H1 (cell line): ENCODE measurements at regions not wholly inside any gene's neighbourhood (a gene's known extent, or its start where the extent isn't known, plus 50 kb on each side); places are given as distances from the start of the nearest gene placed in this dataset.

Experiments
- CTCF ChIA-PET: fragments of 300-600 bp; sonication (Branson Sonifier 250); formaldehyde crosslinking; loops from one replicate; lab custom pipeline; 2021; ENCODE audit not compliant: partially characterized antibody; lab: Charles Lee
- POLR2A ChIA-PET: fragments of 300-600 bp; sonication (Branson Sonifier 250); formaldehyde crosslinking; loops from one replicate; lab custom pipeline; 2021; ENCODE audit warnings: inconsistent platforms; ENCODE audit not compliant: partially characterized antibody; lab: Charles Lee
- DNase-seq, 2 experiments: peaks; one replicate each; pipeline versions ENCODE4 v3.0.0 to v3.0.0-alpha.2; 2010 to 2022; ENCODE audit warnings: low spot score in 2 of 2, low read depth in 1 of 2, mixed read lengths in 1 of 2
- FAIRE-seq: peaks from 2 replicates; lab custom pipeline; 2011; peaks lifted over from hg19 to GRCh38; lab: Jason Lieb, UNC
- H2AFZ ChIP-seq: 2 replicates; pipeline ENCODE4 v1.8.1; 2012; ENCODE audit warnings: low read length, inconsistent platforms
- H2AK5ac ChIP-seq: 2 replicates; pipeline ENCODE4 v1.6.1; 2013; ENCODE audit warnings: low read depth, low read length
- H2BK120ac ChIP-seq: replicated peaks from 2 replicates; pipeline ENCODE3; 2013; ENCODE audit warnings: low read depth, low read length, inconsistent platforms
- H2BK12ac ChIP-seq: 2 replicates; pipeline ENCODE4 v1.6.1; 2013; ENCODE audit warnings: low read depth, low read length
- H2BK15ac ChIP-seq: 2 replicates; pipeline ENCODE4 v1.6.1; 2013; ENCODE audit warnings: low read length
- H2BK20ac ChIP-seq: 2 replicates; pipeline ENCODE4 v1.6.1; 2013; ENCODE audit warnings: low read length
- H2BK5ac ChIP-seq: 2 replicates; pipeline ENCODE4 v1.6.1; 2013; ENCODE audit warnings: low read depth, low read length
- H3K14ac ChIP-seq: 2 replicates; pipeline ENCODE4 v1.6.1; 2013; ENCODE audit warnings: inconsistent platforms; ENCODE audit not compliant: insufficient read length
- H3K18ac ChIP-seq: 2 replicates; pipeline ENCODE4 v1.6.1; 2013; ENCODE audit warnings: low read length; ENCODE audit errors: extremely low read depth
- H3K23ac ChIP-seq: 2 replicates; pipeline ENCODE4 v1.6.1; 2013; ENCODE audit warnings: inconsistent platforms; ENCODE audit not compliant: insufficient read length
- H3K23me2 ChIP-seq: 2 replicates; pipeline ENCODE4 v1.6.1; 2013; ENCODE audit warnings: low read depth, low read length
- H3K27ac ChIP-seq: 2 replicates; pipeline ENCODE4 v1.6.1; 2011; ENCODE audit warnings: low read depth, low read length, inconsistent platforms
- H3K27me3 ChIP-seq, 4 experiments: replicated peaks in 1 of 4; 1 replicate in 1 of 4; 2 replicates in 3 of 4; pipeline versions ENCODE4 v1.6.1 to v1.8.1; 2011 to 2013; ENCODE audit warnings: low read length in 3 of 4, mild to moderate bottlenecking in 3 of 4, inconsistent platforms in 2 of 4, mixed read lengths in 2 of 4, moderate library complexity in 1 of 4; ENCODE audit not compliant: control insufficient read depth in 3 of 4, insufficient read depth in 3 of 4; ENCODE audit errors: extremely low read depth in 1 of 4
- H3K36me3 ChIP-seq, 4 experiments: 2 replicates each; pipeline versions ENCODE4 v1.6.1 to v1.8.1; 2011 to 2013; ENCODE audit warnings: mild to moderate bottlenecking in 4 of 4, low read length in 3 of 4, moderate library complexity in 2 of 4, control low read depth in 1 of 4, inconsistent platforms in 1 of 4; ENCODE audit not compliant: insufficient read depth in 4 of 4, control insufficient read depth in 2 of 4
- H3K4ac ChIP-seq: replicated peaks from 2 replicates; pipeline ENCODE3; 2013; ENCODE audit warnings: low read length, low read depth, mixed read lengths, inconsistent platforms; ENCODE audit not compliant: insufficient read length
- H3K4me1 ChIP-seq, 4 experiments: replicated peaks in 1 of 4; 1 replicate in 1 of 4; 2 replicates in 3 of 4; pipeline versions ENCODE4 v1.6.1 to v1.8.1; 2011 to 2013; ENCODE audit warnings: low read length in 3 of 4, inconsistent platforms in 2 of 4, mixed read lengths in 1 of 4; ENCODE audit not compliant: insufficient read depth in 4 of 4, control insufficient read depth in 3 of 4
- H3K4me2 ChIP-seq, 2 experiments: 2 replicates each; pipeline versions ENCODE4 v1.6.1 to v1.8.1; 2011 to 2013; ENCODE audit warnings: low read depth in 2 of 2, low read length in 2 of 2, control low read depth in 1 of 2, inconsistent platforms in 1 of 2, mild to moderate bottlenecking in 1 of 2; ENCODE audit not compliant: insufficient read depth in 1 of 2
- H3K4me3 ChIP-seq, 4 experiments: fragments of 200-600, 300-600 bp in 1 of 4; sonication (generic), shearing (Covaris generic), sonication (Bioruptor Twin) in 1 of 4; 2 replicates each; pipeline versions ENCODE4 v1.5.1 to v1.8.1; 2011 to 2016; ENCODE audit warnings: low read length in 4 of 4, low read depth in 3 of 4, control low read depth in 2 of 4, inconsistent platforms in 2 of 4, mild to moderate bottlenecking in 2 of 4, mixed read lengths in 1 of 4, moderate library complexity in 1 of 4; ENCODE audit not compliant: insufficient read depth in 2 of 4; ENCODE audit errors: extremely low read depth in 1 of 4
- H3K56ac ChIP-seq: replicated peaks from 2 replicates; pipeline ENCODE3; 2013; ENCODE audit warnings: low read depth, mild to moderate bottlenecking, mixed read lengths, low read length, inconsistent platforms; ENCODE audit not compliant: insufficient read length
- H3K79me1 ChIP-seq: 2 replicates; pipeline ENCODE4 v1.6.1; 2013; ENCODE audit warnings: low read depth, low read length, control low read depth
- H3K79me2 ChIP-seq, 2 experiments: 2 replicates each; pipeline versions ENCODE4 v1.6.1 to v1.8.1; 2012 to 2013; ENCODE audit warnings: low read length in 2 of 2, mild to moderate bottlenecking in 2 of 2, inconsistent platforms in 1 of 2; ENCODE audit not compliant: insufficient read depth in 2 of 2, control insufficient read depth in 1 of 2
- H3K9ac ChIP-seq, 4 experiments: replicated peaks in 1 of 4; 1 replicate in 1 of 4; 2 replicates in 3 of 4; pipeline versions ENCODE4 v1.6.1 to v1.8.1; 2011 to 2013; ENCODE audit warnings: low read depth in 3 of 4, low read length in 3 of 4, control low read depth in 2 of 4, mild to moderate bottlenecking in 2 of 4, moderate library complexity in 2 of 4, inconsistent platforms in 1 of 4; ENCODE audit errors: extremely low read depth in 1 of 4
- H3K9me3 ChIP-seq, 2 experiments: 2 replicates each; pipeline versions ENCODE4 v1.6.1 to v1.8.1; 2012 to 2013; ENCODE audit warnings: mild to moderate bottlenecking in 2 of 2, moderate library complexity in 2 of 2, control low read depth in 1 of 2, inconsistent platforms in 1 of 2, low read depth in 1 of 2, low read length in 1 of 2, mixed read lengths in 1 of 2; ENCODE audit not compliant: insufficient read depth in 2 of 2
- H4K20me1 ChIP-seq, 2 experiments: replicated peaks in 1 of 2; 2 replicates each; pipeline versions ENCODE3 to v1.8.1; 2011 to 2013; ENCODE audit warnings: inconsistent platforms in 2 of 2, low read length in 2 of 2, mild to moderate bottlenecking in 1 of 2; ENCODE audit not compliant: insufficient read depth in 2 of 2, control insufficient read depth in 1 of 2
- H4K5ac ChIP-seq: 2 replicates; pipeline ENCODE4 v1.6.1; 2013; ENCODE audit warnings: low read length, low read depth, mixed read lengths, inconsistent platforms; ENCODE audit not compliant: insufficient read length
- H4K8ac ChIP-seq: 2 replicates; pipeline ENCODE4 v1.8.0; 2013; ENCODE audit warnings: mild to moderate bottlenecking, moderate library complexity, low read length, inconsistent platforms; ENCODE audit not compliant: insufficient read depth; ENCODE audit errors: extremely low read depth
- H4K91ac ChIP-seq: replicated peaks from 2 replicates; pipeline ENCODE3; 2013; ENCODE audit warnings: low read length, mixed read lengths, inconsistent platforms; ENCODE audit not compliant: insufficient read length
- BRCA1 ChIP-seq: IDR thresholded peaks from 2 replicates; pipeline ENCODE4 v1.6.1; 2012; ENCODE audit warnings: low read depth, low read length, improper control_type of control experiment
- CEBPB ChIP-seq: IDR thresholded peaks from 2 replicates; pipeline ENCODE4 v1.6.1; 2012; ENCODE audit warnings: low read depth, low read length
- EZH2 ChIP-seq: fragments of 200-600 bp; sonication (generic); IDR thresholded peaks from 2 replicates; pipeline ENCODE4 v1.7.1; 2012; ENCODE audit warnings: low read depth, mild to moderate bottlenecking, moderate library complexity, low read length, inconsistent platforms; ENCODE audit not compliant: severe bottlenecking
- GABPA ChIP-seq: IDR thresholded peaks from 2 replicates; pipeline ENCODE4 v1.6.1; 2011; ENCODE audit warnings: mild to moderate bottlenecking, low read length, moderate library complexity, borderline replicate concordance; ENCODE audit not compliant: insufficient read depth
- RNF2 ChIP-seq: fragments of 200-900, 300-1000 bp; sonication (generic); IDR thresholded peaks from 2 replicates; pipeline ENCODE4 v1.7.1; 2016; ENCODE audit warnings: borderline replicate concordance, low read depth, mild to moderate bottlenecking, antibody characterized with exemption, low read length; ENCODE audit not compliant: poor library complexity, severe bottlenecking; ENCODE audit errors: missing control alignments
- RXRA ChIP-seq: IDR thresholded peaks from 2 replicates; pipeline ENCODE4 v1.6.1; 2011; ENCODE audit warnings: low read depth, mild to moderate bottlenecking, low read length, moderate library complexity; ENCODE audit not compliant: insufficient read depth
- TAF1 ChIP-seq: IDR thresholded peaks from 2 replicates; pipeline ENCODE4 v1.6.1; 2011; ENCODE audit warnings: mild to moderate bottlenecking, low read depth, low read length
- YY1 ChIP-seq: IDR thresholded peaks from 2 replicates; pipeline ENCODE4 v1.6.1; 2011; ENCODE audit warnings: low read depth, mild to moderate bottlenecking, low read length
- WGBS, 2 experiments: shearing (Covaris generic) in 1 of 2; methylation state at CpG; one replicate each; pipeline versions ENCODE4 v1.1.6 to v1.1.7; 2013 to 2015; ENCODE audit warnings: low lambda C conversion rate in 2 of 2, mixed read lengths in 2 of 2, inconsistent platforms in 1 of 2, low coverage in 1 of 2, missing lambda C conversion rate in 1 of 2; ENCODE audit not compliant: insufficient replicate concordance in 2 of 2, insufficient coverage in 1 of 2, insufficient read length in 1 of 2; ENCODE audit errors: extremely low coverage in 1 of 2, missing lambda C conversion rate in 1 of 2; 5-methylcytosine and 5-hydroxymethylcytosine counted together

DNA sequence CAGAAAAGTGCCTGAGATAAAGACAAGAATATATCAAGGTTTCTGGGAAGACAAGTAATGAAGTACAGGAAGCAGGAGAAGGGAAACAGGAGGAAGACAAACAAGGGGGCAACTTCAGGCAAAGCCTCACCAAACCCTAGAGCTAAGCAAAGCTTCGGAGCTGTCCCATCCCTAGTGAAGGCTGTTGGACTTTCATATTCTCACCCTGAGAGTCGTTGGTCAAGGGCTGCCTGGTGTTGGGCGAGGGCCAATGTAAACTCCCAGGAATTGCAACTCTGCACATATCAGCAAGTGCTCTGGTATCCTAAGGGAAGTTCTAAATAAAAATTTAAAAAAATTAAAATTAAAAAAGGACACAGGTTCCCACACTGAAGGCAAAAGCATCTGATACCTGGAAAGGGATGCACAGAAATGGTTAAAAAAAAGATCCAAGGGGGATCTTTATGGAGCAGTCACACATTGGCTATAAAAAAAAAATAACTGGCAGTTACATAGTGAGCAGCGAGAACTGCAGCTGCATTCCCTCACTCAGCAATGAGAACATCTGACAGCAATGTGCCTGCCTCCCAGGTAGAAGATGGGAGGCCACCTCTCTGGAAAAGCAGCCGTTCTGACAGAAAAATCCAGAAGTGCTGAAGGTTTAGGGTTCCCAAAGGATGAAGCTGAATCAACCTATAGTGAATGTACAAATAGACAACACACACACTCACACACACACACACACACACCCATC lies 304.7 kb downstream of the WDR11 start:
- no peak overlapping the region for H3K27ac ChIP-seq
- H3K23ac ChIP-seq: no peak overlapping the region
- no peak overlapping the region for H3K56ac ChIP-seq
- no peak for TF ChIP-seq BRCA1
- no peak for TF ChIP-seq CEBPB
- TF ChIP-seq GABPA: no peak
- no peak for TF ChIP-seq TAF1
- TF ChIP-seq EZH2: no peak
- TF ChIP-seq YY1: no peak
- no peak for TF ChIP-seq RXRA
- no peak for TF ChIP-seq RNF2
- TF ChIP-seq, all 59 proteins: peak for 0
- Histone ChIP-seq H2BK120ac (no peak overlapping the region), H2AK5ac (no peak overlapping the region), H4K20me1 (no peaks in the 10 kb centered on the region), H3K79me2 (no peaks in the 10 kb centered on the region), H4K5ac (no peak overlapping the region), H4K91ac (no peak overlapping the region), H3K9ac (no peak overlapping the region), H2BK15ac (no peak overlapping the region), H3K4ac (no peak overlapping the region), H3K4me3 (no peak overlapping the region), H2AFZ (no peak overlapping the region), H3K23me2 (no peaks in the 10 kb centered on the region), H2BK12ac (no peak overlapping the region), H4K8ac (no peak overlapping the region), H3K9me3 (no peaks in the 10 kb centered on the region), H2BK20ac (no peak overlapping the region), H3K27me3 (no peaks in the 10 kb centered on the region), H3K79me1 (no peaks in the 10 kb centered on the region), H3K14ac (no peak overlapping the region), H2BK5ac (no peak overlapping the region), H3K36me3 (no peaks in the 10 kb centered on the region; a peak in 1 of 8 replicates), H3K18ac (no peak overlapping the region), H3K4me2 (no peak overlapping the region), H3K4me1 (peaks cover 0 to 7% (median 2%) of the 10 kb centered on the region in 4 experiments; a peak in 2 of 7 replicates)
- DNase-seq (no peak), FAIRE-seq (no peak)
- ChIA-PET CTCF (interaction anchor here (0.9 to 1.0 kb wide), 2 partner anchors 13 to 213 kb away, joined by 3 to 4 read pairs; no protein-coding TSS in a partner anchor), POLR2A (no interaction called here)
- 88% methylated on average over 5 of the region's 5 CpGs; no CpG with 5 or more reads in 1 of the 2 experiments for WGBS, 2 experiments
